Large intestine (tissue), 3 donors: ENCODE measurements at regions not wholly inside any gene's neighbourhood (a gene's known extent, or its start where the extent isn't known, plus 50 kb on each side); places are given as distances from the start of the nearest gene placed in this dataset.

Experiments used
- DNase-seq, 2 donors: peaks; one replicate each; pipeline versions ENCODE4 v3.0.0 to v3.0.0-alpha.2; 2013
- H3K27ac ChIP-seq: one replicate; pipeline ENCODE4 v1.5.1; 2013; ENCODE audit warnings: low read length
- H3K27me3 ChIP-seq: 2 replicates; pipeline ENCODE4 v1.6.1; 2013; ENCODE audit warnings: low read length; ENCODE audit not compliant: control insufficient read depth, insufficient read depth
- H3K36me3 ChIP-seq: 2 replicates; pipeline ENCODE4 v1.6.1; 2013; ENCODE audit warnings: low read length; ENCODE audit not compliant: control insufficient read depth, insufficient read depth
- H3K4me1 ChIP-seq: one replicate; pipeline ENCODE4 v1.6.1; 2013; ENCODE audit warnings: low read length; ENCODE audit not compliant: control insufficient read depth, insufficient read depth
- H3K4me3 ChIP-seq: one replicate; pipeline ENCODE4 v1.5.1; 2013; ENCODE audit warnings: low read length
- H3K9me3 ChIP-seq: one replicate; pipeline ENCODE4 v1.6.1; 2013; ENCODE audit warnings: mild to moderate bottlenecking, low read depth, low read length, moderate library complexity; ENCODE audit not compliant: control insufficient read depth
- WGBS: methylation state at CpG from one replicate; pipeline ENCODE4 v1.1.5; 2013; ENCODE audit warnings: low lambda C conversion rate; ENCODE audit not compliant: insufficient coverage; 5-methylcytosine and 5-hydroxymethylcytosine counted together

DNA sequence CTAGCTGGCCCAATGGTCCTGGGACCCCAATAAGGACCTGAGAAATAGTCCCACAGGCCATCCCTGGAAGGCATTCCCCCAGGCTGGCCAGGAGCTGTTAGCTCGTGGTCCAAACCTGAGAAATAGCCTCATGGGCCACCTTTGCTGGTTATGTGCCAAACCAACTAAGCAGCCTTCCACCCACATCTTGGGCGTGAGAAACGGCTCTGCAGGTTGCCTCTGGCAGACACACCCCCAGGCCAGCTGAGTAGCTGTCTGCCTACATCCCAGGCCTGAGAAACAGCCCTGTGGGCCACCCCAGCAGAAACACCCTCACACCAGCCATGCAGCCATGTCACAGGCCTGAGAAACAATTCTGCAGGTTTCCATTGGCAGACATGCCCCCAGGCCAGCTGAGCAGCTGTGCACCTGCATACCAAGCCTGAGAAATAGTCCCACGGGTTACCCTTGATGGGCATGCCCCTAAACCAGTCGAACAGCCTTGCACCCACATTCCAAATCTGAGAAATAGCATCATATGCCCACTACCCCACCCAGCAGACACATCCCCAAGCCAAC is 567.8 kb upstream of the ID4 start:
- Histone ChIP-seq H3K27me3 (no peaks in the 10 kb centered on the region), H3K27ac (no peak overlapping the region), H3K4me1 (no peaks in the 10 kb centered on the region), H3K9me3 (peaks cover 11% of the 10 kb centered on the region), H3K36me3 (no peaks in the 10 kb centered on the region), H3K4me3 (no peak overlapping the region)
- no peak for DNase-seq
- whole genome bisulfite sequencing = no CpG with 5 or more reads among the region's 5 CpGs

DNA sequence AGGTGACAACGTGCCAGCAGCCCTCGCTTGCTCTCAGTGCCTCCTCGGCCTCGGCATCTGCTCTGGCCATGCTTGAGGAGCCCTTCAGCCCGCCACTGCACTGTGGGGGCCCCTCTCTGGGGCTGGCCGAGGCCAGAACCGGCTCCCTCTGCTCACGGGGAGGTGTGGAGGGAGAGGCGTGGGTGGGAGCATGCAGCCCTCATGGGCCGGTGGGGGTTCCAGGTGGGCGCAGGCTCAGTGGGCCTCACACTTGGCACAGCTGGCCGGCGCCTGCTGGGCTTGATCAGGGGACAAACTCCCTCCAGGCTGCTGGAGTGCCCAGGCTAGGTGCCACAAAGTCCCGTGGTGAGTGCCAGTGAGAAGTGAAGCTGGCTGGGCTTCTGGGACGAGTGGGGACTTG is 566.6 kb upstream of the ID4 start:
- Histone ChIP-seq H3K9me3 (peaks cover 11% of the 10 kb centered on the region), H3K36me3 (no peaks in the 10 kb centered on the region), H3K27ac (no peak overlapping the region), H3K4me3 (no peak overlapping the region), H3K4me1 (no peaks in the 10 kb centered on the region), H3K27me3 (no peaks in the 10 kb centered on the region)
- WGBS = no CpG with 5 or more reads among the region's 15 CpGs
- DNase-seq = no peak

DNA sequence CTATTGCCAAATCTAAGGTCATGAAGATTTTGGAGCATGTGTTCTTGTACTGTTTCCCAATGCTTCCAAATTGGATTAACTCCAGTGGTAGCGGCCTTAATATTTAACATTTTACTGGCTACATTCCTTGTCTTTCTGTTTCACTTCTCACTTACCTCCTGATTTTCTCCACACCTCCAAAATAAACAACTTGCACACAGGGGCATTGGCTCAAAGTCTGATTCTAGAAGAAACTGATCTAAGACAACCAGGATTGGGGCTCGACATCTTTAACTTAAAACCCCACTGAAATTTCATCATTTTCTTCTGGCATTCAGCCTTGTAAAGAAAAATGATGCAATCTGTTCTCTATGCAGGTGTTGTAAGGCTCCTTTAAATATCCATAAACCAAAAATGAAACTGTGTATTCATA is 557.9 kb upstream of the ID4 start:
- Histone ChIP-seq H3K4me1 (no peaks in the 10 kb centered on the region), H3K27ac (no peak overlapping the region), H3K36me3 (no peaks in the 10 kb centered on the region), H3K27me3 (no peaks in the 10 kb centered on the region), H3K9me3 (no peaks in the 10 kb centered on the region), H3K4me3 (no peak overlapping the region)
- WGBS = no CpG with 5 or more reads among the region's 2 CpGs
- DNase-seq = no peak

DNA sequence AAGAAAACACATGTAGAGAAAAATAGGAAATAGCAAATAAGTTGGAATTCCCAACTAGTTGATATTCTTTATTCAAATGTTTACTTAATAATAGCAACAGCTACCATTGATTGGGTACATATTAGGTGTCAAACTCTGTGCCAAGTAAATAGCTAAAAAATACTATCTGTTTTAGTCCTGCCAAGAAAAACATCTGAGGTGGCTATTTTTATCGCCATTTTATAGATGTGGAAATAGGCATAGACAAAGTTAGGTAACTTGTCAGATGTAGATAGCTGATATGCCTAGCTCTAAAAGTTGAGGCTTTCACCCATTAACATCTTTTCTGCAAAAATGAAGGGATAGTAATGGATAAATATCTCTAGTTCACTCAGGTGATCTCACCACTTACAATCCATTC is 549.2 kb upstream of the ID4 start:
- WGBS = 83% methylated on average over 1 of the region's 1 CpG
- Histone ChIP-seq H3K36me3 (no peaks in the 10 kb centered on the region), H3K27ac (no peak overlapping the region), H3K4me3 (no peak overlapping the region), H3K9me3 (no peaks in the 10 kb centered on the region), H3K4me1 (no peaks in the 10 kb centered on the region), H3K27me3 (no peaks in the 10 kb centered on the region)
- DNase-seq = no peak

DNA sequence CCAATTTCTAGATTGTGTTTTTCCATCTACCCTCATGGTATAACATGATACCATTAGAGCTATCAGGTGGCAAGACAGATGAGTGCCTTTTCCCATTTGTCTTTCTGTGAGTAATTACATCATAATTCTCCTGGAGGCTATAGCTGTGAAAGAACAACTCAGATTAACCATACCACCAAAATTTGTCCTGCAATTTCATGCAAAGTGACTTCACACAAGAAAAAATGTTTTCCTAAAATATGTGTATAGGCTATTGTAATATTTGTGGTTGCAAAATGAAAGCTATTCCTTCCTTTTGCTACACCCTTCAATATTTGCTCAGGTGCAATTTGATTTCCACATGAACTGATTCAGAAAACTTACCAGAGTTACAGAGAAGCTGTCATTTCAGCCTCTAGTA is 547.7 kb upstream of the ID4 start:
- no peak overlapping the region for H3K27ac ChIP-seq
- H3K4me1 ChIP-seq = no peaks in the 10 kb centered on the region
- no peaks in the 10 kb centered on the region for H3K9me3 ChIP-seq
- no peaks in the 10 kb centered on the region for H3K27me3 ChIP-seq
- no peak overlapping the region for H3K4me3 ChIP-seq
- no peak for DNase-seq
- no peaks in the 10 kb centered on the region for H3K36me3 ChIP-seq

DNA sequence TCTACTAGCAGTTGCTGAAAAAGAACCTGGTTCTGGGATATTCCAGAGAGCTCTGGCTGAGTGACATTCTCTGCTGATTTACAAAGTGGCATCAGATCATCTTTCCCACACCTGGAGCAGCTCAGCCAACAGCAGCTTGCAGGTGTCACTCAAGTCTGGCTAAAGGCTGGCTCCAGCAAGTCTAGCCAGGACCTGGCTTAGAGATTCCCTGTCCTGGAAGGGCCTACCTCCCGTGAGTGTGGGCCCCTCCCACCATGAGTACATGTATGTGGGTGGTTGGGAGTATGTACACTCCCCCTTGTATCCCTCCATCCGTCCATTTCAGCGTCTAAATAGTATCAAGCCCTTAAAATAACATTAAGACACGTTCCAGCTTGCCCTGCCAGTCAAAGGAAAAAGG is 539.3 kb upstream of the ID4 start:
- Histone ChIP-seq H3K4me1 (no peaks in the 10 kb centered on the region), H3K27me3 (no peaks in the 10 kb centered on the region), H3K36me3 (no peaks in the 10 kb centered on the region), H3K9me3 (no peaks in the 10 kb centered on the region), H3K4me3 (no peak overlapping the region), H3K27ac (no peak overlapping the region)
- no peak for DNase-seq
- 67% methylated on average over 1 of the region's 4 CpGs for WGBS

DNA sequence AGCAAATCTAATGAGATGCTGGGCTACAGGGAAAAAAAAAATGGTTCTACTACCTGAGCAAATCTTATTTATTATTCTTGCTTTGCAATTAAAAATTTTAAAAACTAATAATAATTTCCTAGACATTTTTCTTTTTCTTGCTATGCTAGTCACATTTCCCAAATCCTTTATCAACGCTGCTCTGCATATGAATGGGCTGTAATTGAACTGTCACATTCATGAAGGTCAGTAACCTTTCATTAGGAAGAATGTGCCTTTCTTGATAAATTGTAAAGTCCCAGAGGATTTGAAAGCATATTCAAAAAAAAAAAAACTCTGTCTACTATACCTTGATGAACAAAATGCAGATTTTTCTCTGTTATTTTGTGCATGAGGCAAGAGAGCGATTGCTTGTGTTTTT is 538.7 kb upstream of the ID4 start:
- Histone ChIP-seq H3K36me3 (no peaks in the 10 kb centered on the region), H3K27ac (no peak overlapping the region), H3K4me1 (no peaks in the 10 kb centered on the region), H3K4me3 (no peak overlapping the region), H3K27me3 (no peaks in the 10 kb centered on the region), H3K9me3 (no peaks in the 10 kb centered on the region)
- DNase-seq = no peak
- no CpG with 5 or more reads among the region's 2 CpGs for WGBS

DNA sequence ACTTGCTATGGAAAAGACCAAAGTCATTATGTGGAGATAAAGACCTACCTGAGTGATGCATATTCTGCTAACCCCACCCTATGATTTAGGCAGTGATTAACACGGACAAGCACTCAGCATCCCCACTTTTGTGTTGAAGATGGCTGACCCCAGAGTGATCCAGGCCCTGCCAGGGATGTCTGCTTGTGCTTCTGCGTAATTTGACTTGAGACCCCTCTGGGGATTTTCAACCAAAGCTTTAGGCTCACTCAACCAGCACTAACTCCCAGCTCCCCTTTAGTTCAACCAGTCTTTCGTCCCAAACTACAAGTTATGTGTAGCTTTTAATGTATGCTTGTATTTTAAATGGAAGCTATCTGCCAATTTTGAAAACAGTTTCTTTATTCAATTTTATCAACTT is 538.0 kb upstream of the ID4 start:
- WGBS = 86% methylated on average over 1 of the region's 3 CpGs
- DNase-seq = no peak

DNA sequence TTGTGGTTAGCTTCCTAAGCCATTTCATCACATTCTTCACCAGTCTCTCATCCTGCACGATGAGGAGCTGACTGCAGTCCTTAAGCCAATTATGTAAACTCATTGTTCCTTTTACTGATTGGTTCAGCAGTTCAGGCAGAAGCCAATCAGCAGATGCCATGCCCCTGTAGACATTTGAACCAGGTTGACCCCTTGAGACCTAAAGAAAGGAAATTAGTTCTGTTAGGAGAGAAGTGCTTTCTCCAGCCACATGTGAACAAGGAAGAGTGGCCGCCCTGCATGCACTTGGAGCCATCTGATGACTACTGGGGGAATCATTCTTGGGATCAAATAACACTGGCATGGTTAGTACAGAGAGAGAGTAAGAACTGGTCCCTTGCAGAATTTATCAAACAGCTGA is 535.2 kb upstream of the ID4 start:
- no peak for DNase-seq
- no peak overlapping the region for H3K4me3 ChIP-seq
- H3K9me3 ChIP-seq = no peaks in the 10 kb centered on the region
- no peaks in the 10 kb centered on the region for H3K36me3 ChIP-seq
- H3K27me3 ChIP-seq = no peaks in the 10 kb centered on the region
- H3K4me1 ChIP-seq = no peaks in the 10 kb centered on the region
- no peak overlapping the region for H3K27ac ChIP-seq
- WGBS = no CpG with 5 or more reads among the region's 2 CpGs

More for the DNA sequence above, 538.0 kb upstream of the ID4 start:
- Histone ChIP-seq H3K27ac (no peak overlapping the region), H3K27me3 (no peaks in the 10 kb centered on the region), H3K4me1 (no peaks in the 10 kb centered on the region), H3K36me3 (no peaks in the 10 kb centered on the region), H3K9me3 (no peaks in the 10 kb centered on the region), H3K4me3 (no peak overlapping the region)

DNA sequence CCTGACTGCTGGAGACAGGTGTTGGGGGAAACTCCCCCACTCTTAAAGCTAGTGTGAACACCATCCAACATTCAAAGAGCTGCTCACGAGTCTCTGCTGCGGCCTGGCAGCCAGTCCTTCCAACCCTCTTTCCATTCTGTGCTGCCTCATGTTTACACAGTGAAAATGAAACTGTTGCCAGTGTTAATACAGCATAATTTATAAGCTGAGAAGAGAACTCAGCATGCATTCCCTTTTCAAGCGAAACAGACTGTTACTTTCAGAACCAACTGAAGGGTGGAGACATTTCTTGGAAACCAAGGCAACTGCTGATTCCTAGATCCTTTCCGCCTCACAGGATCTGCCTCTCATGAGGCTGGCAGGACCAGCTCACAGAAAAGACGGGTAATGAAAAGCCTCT is 533.8 kb upstream of the ID4 start:
- Histone ChIP-seq H3K4me3 (no peak overlapping the region), H3K27ac (no peak overlapping the region), H3K36me3 (no peaks in the 10 kb centered on the region), H3K27me3 (no peaks in the 10 kb centered on the region), H3K9me3 (no peaks in the 10 kb centered on the region), H3K4me1 (no peaks in the 10 kb centered on the region)
- peak in 1 of 2 donors; percentile 9 for DNase-seq
- 40% methylated on average over 1 of the region's 5 CpGs for WGBS

DNA sequence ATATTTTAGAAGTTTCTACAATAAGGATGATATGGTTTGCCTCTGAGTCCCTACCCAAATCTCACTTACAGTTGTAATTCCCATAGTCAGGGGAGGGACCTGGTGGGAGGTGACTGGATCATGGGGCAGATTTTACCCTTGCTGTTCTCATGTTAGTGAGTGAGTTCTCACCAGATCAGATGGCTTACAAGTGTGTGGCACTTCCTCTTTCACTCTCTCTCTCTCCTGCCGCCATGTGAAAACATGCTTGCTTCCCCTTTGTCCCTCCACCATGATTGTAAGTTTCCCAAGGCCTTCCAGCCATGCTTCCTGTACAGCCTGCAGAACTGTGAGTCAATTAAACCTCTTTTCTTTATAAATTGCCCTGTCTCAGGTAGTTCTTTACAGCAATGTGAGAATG is 527.5 kb upstream of the ID4 start:
- Histone ChIP-seq H3K9me3 (no peaks in the 10 kb centered on the region), H3K36me3 (no peaks in the 10 kb centered on the region), H3K4me1 (no peaks in the 10 kb centered on the region), H3K4me3 (no peak overlapping the region), H3K27me3 (no peaks in the 10 kb centered on the region), H3K27ac (no peak overlapping the region)
- no CpG with 5 or more reads among the region's 1 CpG for WGBS
- DNase-seq = no peak
